HG03175 (cell line): ENCODE measurements at regions not wholly inside any gene's neighbourhood (a gene's known extent, or its start where the extent isn't known, plus 50 kb on each side); places are given as distances from the start of the nearest gene placed in this dataset.

ENCODE experiments used
- ATAC-seq: cut with Tn5 transposase; IDR thresholded peaks from one replicate; pipeline ENCODE4 v1.9.1; 2021; ENCODE audit warnings: mild to moderate bottlenecking, moderate library complexity; ENCODE audit not compliant: unreplicated experiment

DNA sequence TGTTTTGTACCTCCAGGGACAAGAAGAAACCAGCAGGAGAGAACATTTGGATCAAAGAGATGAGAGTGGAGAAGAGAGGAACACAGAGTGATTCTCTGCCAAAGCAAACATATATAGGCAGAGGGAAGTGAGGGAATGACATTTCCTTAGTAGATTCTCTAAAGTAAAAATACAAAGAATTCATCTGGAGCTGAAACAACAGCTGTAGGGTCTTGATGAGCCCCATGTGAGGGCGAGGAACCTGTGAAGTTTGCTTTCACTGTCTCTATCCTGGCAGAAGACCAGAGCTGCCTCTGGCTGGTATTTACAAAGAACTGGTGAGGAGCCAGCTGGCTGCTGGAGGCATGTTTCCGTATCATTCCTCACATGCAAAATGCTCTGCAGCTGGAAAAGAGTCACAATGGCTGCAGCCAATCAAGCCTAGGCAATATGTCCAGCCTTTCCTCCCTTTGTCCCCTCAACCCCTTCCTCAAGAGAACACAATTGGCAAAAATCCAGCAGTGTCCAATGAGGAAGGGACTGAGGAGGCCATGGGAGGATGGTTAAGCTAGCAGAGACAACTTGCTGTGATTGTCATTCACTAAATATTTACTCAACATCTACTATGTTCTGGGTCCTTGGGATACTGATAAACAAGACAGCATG, 122.5 kb downstream of the PHLDA1 start:
- no peak for ATAC-seq

DNA sequence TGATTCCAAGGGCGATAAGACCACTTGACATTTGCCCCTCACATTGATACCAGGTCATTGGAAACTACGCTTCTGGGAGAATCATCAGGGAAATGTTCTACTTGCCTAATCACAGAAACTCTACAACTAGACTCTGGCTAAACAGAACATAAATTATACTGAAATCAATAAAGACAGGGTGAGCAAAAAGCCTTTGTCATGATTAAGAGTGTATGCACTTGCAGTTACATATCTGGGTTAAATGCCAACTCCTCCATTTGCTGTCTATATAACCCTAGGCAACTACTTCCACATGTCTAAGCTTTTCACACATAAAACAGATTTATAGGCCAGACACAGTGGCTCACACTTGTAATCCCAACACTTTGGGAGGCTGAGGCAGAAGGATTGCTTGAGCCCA, 125.7 kb downstream of the PHLDA1 start:
- ATAC-seq, result no peak

DNA sequence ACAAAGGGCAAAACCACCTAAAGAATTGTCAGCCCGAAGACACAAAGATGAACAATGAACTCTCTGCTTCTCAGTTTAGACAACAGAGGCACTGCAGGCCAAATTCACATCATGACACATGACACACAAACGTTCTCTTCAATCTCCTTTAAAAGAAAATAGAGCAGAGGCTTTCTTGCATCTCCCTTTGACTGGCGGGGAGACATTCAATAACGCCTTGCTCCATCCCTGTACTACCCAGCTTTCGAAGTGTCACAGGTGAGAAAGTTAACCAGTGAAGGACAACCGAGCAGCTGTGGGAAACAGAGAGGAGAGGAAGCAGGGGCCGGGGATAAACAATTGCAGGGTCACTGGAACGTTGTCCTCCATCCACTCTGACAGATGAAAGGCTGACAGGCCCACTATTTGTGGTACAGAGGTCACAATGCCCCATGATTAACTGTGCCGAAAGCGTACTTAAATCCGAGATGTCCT, 130.8 kb downstream of the PHLDA1 start:
- no peak for ATAC-seq

DNA sequence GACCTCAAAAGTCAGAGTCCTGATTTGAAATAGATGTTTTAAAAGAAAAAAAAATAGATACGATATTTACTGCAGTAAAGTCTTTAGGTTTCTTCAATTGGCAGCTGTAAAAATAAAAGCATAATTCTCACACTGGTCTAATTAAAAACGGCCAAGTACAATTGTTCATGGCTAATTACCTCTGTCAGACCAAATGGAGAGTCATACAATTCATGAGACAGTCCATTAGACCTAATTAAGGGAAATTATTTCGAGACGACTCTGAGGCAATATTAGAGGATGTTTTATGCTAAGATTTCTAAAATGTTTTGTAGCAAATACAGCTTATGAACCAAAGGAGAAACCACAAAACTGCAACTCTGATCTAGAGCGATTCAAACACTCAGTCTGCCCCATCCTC, 131.3 kb downstream of the PHLDA1 start:
- ATAC-seq, result no peak

DNA sequence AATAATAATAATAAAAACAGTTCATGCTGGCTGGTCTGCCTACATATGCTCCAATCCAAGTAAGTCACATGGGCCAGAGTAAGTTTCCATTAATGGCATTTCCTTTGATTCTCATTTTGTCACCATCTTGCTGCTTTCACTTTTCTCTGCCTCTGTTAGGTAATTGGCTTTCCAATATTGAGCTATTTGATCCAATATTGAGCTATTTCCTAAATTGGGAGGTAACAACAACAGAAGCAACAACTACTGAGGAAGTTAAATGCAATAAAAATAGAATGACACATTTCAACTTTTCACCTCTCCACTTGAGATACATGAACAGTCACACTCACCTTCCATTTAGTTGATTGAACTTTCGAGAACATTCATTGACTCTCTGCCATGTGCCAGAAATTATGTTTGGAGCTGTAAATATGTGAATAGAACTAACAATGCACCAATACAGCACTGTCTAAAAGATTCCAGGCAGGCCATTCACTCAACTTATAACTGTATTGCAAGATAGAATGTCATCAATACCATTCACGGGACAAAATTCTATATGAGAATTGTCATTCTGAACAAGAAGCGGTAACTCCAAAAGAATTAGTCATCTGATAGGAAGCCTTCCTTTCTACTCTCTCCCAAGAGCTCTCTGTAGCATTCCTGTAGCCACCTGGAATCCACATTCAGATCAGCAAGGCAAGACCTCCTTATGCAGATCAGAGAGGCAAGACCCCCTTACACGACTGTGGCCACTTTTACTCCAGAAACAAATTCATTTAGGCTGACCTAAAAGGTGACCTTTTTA, 136.4 kb downstream of the PHLDA1 start:
- ATAC-seq, result no peak

DNA sequence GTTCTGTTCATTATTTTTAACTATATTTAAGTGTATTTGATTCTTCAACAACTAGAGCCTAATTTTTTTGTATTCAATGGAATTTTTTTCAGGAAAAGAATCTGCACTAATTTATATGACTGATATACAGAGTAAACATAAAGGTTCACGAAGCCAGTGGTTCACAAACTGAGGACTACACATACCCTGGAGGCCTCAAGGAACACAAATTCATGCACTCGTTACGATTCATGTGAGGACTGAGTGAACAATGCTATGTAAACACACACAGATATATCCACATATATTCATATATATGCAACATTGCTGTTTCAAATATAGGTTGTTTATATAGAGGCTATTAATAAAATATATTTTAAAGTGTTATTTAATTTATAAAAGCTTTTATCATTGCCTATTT, 137.8 kb downstream of the PHLDA1 start:
- ATAC-seq, result no peak

DNA sequence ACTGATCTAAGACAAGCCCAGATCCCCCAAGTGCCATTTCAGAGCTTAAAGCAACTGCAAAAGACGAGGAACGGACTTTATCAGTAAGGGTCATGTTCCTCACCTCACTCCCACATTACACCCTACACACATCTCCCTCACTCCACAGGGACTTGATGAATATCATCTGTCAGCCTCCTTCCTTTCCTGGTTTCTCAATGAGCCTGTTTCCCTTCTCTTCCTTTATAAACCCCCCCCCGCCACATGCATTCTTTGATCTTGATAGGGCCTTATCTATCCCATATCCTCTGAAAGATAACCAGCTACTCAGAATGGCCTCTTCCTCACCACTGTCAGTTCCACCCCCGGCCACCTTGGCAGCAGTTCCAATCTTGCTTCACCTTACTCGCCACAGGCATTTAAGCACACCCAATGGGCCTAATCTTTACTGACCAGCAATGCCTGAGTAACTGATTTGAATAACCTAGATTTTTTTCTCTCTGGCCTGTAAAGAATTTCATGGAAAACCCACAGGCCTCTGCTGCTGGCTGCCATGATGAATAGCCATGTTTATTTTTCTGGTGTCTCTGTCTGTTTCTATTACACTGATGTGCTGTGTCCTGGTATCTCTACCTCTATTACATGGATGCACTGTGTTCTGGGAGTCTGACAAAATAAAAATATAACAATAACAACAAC, 138.7 kb downstream of the PHLDA1 start:
- ATAC-seq, result no peak

DNA sequence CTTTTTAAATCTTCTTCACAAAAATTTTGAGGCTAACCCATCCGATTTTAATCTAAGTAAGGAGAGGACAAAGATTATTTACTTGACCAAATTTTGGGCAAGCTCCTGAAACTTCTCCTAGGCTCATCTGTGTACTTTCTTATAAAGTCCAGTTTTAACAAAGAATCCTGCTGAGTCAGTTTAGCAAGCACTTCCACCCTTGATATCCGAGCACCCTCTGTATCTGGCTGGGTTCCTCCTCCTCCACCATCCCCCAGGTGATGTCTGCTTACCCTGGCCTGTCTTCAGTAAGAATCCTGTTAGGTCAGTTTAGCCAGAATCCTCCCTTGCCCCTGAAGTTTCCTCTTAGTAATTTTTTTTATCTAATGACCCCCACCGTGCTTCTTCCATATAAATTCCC, 140.5 kb downstream of the PHLDA1 start:
- no peak for ATAC-seq

DNA sequence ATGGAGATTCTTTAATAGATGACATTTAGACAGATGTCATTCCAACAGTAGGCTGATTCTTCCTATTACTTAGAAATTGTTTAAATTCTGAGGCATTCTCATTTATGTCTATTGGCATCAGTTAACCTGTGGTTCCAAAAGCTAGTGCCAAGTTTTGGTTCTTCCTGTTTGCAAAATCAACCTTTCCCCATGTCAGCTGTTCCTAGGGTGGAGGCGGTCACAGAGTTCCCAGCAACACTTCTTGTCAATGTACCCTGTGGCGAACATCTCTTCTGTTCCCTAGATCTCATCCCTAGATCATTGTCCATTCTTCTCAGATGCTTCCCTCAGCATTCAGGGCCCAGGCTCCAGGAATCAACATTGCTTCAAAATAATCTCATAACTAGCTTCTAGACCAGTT, 140.9 kb downstream of the PHLDA1 start:
- no peak for ATAC-seq

DNA sequence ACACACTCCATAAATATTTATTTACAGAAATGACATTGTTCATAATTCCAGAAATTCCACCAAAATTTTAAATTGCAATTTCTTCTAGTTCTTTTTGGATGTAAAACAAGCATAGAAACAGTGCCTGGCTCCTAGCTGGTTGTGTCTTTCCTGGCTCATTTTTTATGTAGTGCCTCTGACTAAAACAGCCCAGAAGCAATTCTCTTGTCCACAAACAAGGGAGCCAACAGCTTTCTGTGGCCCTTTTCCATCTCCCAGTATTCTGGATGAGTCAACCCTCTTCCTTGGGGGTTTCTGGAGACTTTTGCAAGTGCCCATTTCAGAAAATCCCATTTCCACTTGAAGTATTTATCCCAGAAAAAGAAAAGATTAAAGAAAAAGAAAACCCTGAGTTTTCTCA, 141.4 kb downstream of the PHLDA1 start:
- no peak for ATAC-seq

DNA sequence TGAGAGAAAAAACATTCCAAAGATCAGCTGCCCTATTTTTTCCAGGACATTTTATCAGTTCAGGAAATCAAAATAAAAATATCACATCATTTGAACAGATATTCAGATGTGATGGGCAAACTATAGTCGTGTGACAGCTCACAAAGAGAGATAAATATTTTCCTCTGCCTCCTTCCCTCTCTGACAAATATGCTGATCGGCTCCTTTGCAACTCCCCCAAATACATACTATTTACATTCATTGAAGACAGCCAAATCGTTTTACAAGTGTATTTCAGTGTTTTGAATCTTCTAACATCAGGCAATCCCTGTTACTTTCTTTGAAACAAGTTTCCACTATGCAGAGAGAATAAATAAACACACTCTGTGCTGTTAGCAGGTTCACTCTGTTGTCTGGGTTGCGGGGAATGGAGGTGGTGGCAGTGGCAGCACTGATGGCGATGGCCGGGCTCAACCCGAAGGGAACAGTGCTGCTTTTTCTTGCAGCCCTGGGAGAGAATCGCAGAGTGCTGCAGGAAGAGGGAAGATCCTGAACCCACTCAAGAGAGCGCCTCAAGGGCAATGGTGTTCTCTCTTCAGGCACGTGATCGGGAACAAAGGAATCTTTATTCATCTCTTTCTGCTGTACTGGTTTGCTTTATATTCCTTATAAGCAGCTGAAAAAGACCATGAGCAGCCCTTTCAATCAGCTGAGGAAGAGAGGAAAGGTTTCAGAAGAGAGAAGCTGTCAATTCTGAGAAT, 142.5 kb downstream of the PHLDA1 start:
- ATAC-seq, result no peak

DNA sequence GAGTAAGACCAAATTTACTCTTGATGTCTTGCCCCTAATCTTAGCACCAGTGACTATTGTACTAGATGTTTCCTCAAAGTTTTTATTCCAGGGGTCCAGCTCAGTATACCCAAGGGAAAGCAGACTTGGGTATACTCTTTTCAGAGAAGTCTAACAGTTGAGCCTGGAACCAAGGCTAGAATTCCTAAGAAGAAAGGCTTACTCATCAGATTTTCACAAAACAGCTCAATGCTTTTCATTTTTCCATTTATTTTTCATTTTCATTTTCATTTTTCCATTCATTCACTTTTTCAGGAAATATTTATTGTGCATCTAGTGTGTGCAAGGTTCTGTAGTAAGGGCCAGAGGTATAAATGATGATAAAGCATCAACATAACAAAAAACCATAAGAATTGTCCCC, 143.2 kb downstream of the PHLDA1 start:
- no peak for ATAC-seq

DNA sequence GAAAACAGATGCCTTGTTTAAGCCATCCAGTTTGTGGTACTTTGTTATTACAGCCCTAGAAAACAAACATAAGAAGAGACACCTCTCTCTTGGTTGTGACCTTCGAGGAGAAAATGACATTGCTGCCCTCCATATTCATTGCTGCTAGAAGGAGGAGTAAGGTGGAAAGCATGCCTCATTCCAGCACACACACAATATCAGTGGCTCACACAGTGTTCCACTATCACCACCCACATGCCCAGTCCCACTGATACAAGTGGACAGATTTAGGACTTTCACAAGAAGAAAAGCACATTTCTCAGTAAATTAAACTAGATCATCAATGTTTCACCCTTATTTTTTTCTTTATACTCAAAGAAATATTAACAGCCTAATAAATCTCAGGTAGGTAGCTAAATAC, 143.6 kb downstream of the PHLDA1 start:
- ATAC-seq, result no peak

DNA sequence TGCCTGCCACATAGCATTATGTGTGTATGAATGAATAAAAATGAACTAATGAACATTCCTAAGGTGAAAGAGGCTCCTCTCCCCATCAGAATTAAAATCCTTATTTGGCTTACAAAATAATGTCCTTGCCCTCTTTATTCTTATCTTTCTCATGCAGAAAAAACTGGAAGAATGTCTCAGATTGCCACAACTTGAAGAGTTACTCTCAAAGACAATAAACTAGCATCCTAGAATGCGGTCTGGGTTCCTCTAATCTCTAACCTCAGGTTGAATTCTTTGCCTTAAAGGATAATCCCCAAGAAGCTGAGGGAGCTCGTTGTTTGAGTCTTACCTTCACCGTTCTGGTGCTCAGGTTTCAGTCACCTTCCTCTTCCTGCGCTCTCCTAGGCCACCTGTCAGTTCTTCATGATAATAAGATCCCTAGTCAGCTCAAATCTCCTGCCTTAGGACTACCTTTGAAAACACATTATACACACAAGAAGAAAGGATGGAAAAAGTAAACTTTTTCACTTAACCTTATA, 147.1 kb downstream of the PHLDA1 start:
- no peak for ATAC-seq

DNA sequence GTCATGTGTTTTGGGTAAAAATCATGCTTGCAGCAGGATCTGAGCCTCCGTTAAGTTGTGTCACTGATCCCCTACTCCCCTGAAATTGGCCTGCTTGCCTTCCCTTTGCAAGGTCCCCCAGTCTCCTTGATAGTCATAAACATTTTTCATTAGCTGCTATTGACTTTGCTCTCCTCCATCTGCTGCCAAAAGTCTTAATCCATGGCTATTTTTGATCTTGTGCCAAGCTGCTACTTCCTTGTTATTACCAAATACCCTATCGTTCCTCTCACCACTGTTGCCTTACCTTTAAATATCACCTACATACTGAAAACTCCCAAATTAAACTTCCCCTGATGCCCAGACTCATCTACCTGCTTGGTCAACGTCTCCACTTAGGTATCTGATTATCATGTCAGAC, 148.3 kb downstream of the PHLDA1 start:
- ATAC-seq, result no peak

DNA sequence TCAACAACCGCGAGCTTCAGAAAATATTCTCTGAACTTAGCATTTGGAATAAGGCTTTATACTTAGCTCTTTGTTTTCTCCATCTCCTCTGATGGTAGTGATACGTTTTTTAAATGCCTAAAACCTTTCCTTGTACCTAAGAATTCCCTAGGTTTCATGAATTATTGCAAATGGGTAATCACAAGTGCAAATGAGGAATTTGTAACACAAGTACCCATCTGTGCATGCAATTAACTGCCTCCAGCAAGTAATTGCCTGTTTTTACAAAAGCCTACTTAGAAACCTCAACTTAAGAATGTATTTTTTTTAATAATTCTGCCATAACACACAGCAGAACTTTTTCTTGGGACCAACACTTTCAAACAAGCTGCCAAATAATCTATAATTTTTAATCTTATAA, 149.2 kb downstream of the PHLDA1 start:
- no peak for ATAC-seq

DNA sequence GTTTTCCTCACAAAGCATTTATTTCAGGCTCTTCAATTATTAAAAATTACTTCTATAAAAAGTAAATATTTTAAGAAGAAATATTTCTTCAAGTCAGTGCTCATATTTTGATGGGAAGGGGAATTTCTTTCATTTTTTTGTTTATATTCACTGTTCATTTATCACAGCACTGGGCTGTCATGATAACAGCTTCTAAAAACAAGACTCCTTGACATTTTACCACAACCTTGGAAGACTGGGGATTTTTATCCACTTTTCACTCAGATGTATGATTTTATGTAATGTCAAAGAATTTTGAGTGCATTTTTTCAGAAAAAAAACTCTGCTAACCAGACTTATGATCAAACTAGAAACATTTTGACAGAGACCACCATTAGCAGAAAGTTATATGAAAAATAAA, 149.7 kb downstream of the PHLDA1 start:
- no peak for ATAC-seq

DNA sequence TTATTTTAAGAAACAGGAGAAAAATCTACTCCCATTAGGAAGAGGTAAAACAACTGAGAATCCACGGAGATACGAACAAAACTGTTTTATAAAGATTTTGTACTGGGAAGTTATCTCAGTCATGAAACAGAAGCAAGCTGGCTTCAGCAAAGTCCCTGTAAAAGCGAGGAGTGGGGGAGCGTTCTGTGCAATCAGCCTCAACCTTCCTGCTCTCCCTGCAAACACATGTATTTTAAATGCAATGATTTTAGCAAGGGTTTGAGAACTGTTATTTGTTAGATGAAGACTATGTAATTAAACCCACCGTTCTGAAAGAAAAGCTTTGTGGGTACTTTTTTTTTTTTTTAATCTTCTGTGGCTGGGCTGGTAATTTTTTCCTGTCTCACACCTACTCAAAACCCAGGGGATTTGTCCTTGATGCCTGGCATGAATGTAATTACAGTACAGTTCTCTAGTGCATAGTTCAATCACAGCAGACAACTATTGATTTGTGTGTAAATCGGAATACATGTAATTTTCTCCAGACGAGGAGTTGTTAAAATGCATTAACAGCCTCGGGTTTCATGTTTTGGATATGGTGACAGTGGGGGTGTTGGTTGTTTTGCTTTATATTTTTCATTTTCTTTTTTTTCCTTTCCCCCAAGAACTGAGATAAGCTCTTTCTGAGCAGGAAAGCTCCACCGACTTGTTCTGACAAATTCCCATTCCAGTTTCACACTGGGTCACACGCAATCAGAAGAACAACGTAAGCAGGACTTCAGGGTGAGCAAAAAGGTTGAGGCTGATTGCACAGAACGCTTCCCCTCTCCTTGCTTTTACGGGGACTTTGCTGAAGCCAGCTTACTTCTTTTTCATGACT, 153.6 kb downstream of the PHLDA1 start:
- ATAC-seq, result no peak

DNA sequence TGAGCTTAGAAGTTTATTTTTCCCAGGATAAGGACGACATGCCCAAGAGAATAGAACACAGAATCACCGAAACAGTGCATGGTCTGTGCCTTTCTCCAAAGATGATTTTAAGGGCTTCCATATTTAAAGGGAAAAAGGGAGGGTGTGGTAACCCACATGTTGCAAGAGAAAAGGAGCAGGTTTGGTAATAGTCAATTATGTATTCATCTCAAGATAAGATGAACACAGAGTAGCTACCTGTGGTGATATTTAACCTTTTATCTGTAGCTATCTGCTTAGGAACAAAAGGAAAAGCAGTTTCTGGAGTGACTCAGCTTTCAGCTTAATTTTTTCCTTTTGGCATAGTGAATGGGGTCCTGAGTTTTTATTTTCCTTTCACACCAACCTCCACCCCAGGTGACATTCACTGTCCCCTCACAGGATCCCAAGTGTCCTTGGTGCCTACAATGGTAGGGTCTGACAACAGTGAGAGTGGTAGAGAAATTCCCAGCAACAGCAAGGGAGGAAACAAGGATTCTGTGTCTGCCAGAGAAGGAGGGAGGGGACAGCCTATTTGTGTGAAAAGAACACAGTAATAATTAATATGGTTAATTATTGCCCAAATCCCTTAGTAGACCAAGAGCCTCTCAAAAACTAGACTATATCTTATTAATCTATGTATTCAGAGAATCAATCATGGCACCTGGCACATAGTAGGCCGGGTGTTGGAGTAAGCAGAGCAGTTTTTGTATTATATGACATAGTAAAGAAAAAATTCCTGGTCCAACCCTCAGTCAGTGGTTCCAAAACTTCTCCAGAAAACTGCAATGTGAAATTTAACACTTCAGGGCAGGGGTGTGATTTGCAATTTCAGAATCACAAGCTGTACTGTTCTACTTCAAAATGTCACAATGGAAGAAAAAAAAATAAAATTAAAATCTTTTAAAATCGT, 154.5 kb downstream of the PHLDA1 start:
- ATAC-seq, result no peak
